Hepatic stellate cell (primary cell): ENCODE measurements at regions not wholly inside any gene's neighbourhood (a gene's known extent, or its start where the extent isn't known, plus 50 kb on each side); places are given as distances from the start of the nearest gene placed in this dataset.
"Not testable (repeated sequence)": the region's sequence is repeated elsewhere in the genome, so short reads cannot be mapped to it uniquely, and the experiment has no call there.

ENCODE experiments used
- DNase-seq: peaks from one replicate; pipeline ENCODE4 v3.0.0; 2011; ENCODE audit warnings: low spot score

DNA sequence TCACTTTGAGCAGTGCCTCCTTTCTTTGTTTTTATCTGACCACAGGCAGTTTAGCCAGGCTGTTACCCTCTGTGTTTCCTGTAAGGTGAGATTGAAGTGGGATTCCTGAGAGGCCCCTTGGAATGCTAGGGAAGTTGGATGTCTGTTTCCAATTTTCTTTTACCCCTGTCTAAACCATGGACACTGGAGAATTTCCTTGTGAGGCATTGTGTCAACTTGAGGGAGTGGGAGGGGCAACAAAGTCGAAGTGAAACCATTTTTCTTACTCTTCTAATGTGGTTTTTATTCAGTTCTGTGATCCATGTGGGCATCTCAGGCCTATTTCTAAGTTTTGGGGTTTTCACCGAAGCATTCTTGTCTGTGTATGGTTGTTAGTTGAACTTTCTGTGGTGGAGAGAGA, 296.1 kb upstream of the UGT8 start:
- DNase-seq = no peak

DNA sequence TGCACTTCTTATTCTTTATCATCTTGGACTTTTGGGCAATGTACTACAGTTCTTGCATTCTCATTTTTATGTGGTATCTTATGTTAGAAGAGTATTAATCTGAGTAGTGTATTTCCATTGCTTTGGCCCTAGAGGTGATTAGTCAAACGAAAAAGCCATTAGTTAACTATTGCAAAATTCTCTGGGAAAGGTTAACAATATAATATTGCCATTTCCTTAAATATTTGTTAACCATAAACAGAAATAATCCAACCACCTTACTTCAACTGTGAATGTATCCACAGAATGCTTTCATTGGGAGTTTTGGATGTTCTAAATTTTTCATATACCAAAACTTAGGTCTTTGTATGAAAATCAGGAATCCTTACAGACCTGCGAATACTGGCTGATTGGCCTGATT, 294.6 kb upstream of the UGT8 start:
- DNase-seq = no peak

DNA sequence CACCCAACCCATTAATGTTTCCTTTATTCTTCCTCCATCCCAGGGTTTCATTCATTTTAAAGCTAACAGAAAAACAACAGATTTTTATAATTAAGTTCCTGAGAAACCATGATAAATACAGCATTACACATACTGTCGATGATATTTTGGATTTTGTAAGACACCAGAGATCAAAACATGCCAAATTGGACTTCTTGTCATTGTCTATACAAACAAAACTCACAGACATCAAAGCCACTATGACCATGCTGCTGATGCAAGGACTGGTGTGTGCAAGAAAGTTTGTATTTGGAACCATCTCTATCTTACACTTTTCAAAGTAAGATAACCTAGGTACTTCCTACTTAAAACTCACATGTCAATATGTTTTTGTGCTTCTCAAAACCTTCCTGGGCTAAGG, 294.0 kb upstream of the UGT8 start:
- no peak for DNase-seq

DNA sequence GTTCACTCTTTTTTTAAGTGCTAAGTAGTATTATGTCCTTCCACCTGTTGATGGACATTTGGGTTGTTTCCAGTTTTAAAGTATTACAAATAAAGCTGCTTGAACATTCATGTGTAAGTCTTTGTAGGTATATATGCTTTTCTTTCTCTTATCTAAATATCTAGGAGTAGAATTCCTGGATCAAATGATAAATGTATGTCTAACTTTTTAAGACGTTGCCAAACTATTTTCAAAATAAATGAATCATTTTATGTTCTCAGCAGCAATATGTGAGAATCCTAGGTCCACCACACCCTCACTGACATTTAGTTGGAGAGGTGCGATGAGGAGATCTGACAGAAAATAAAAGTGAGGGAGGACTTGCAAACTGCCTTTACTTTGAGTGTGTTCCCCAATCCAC, 291.7 kb upstream of the UGT8 start:
- no peak for DNase-seq

DNA sequence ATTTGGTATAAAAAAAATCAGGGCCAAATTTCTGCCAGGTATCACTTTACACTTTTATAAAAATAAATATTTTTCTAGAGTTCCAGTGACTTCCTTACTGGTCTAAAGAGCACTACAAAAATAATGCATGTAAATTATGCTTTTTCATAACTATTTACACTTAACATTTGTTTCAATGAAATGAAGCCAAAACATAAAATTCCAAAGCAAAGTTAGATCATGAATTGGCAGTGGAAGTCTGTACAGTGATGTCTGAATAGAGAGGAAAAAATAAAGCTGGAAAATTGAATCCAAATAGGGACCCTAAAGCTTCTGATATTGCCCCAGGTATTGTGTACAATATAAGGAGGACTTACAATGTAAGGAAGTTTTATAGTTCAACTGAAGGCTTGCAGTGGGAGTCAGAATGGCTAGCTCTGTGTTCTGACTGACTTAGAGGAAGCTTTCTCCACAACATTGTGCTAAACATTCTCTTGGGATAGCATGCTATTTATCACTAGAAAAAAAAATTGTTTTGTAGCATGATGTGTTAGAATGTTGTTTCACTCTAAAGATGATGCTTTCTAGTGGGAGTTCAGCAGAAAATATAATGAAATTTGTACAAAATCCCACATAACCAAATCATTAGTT, 288.2 kb upstream of the UGT8 start:
- DNase-seq = no peak

DNA sequence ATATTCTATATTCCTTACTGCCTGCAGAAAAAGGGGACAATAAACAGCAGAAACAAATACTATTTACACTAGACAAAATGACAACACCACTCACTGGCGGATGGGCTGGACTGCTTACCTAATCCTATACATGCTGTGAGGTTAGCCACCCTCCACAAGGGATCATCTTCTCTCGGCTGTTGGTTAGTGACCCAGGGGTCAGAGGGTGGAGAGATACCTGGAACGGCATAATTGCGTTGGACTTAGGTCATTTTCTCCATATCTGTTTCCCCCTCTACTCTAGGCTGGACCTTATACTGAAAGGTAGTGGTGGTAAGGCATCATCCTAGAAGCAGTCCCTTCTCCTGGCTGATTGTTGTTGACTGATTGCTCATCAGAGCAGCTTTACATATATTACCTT, 286.8 kb upstream of the UGT8 start:
- DNase-seq = no peak

DNA sequence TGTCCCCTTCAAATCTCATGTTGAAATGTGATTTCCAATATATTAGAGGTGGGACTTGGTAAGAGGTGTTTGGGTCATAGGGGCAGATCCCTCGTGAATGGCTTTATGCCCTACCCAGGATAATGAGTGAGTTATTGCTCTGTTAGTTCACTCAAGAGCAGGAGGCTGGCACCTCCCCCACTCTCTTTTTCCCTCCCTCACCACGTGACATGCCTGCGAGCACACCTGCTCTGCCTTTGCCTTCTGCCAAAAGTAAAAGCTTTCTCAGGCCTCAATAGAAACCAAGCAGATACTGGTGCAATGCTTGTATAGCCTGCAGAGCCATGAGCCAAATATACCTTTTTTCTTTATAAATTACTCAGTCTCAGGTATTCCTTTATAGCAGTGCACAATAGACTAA, 286.3 kb upstream of the UGT8 start:
- DNase-seq = no peak

DNA sequence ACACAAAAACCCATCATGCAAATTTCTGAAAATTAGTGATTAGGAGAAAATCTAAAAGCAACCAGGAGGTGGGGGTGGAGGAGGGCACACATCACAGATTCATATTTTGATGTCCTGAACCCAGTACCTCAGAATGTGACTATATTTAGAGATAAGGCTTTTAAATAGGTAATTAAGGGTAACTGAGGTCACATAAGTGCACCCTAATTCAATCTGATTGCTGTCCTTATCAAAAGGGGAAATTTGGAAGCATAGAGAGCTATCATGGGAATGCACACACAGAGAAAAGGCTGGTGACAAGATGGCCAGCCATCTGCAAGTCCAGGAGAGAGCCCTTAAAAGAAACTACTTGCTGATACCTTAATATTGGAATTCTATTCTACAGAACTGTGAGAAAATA, 281.8 kb upstream of the UGT8 start:
- no peak for DNase-seq

DNA sequence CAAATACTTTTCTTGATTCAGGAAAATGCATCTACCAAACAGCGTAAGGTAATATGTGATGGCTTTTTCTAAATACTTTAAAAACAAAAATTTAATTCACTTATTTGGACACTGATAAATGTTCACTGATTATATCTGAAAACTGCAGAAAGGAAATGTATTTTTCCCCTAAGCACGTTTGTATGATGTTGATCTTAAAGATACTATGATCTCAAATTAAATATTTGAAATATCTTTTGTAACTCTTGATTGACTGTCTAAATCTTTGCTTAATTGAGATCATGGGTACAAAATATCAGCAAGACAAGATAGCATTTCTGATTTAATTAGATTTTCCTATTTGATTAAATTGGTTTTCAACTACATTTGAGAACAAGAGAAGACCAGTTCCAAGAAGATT, 281.0 kb upstream of the UGT8 start:
- no peak for DNase-seq

DNA sequence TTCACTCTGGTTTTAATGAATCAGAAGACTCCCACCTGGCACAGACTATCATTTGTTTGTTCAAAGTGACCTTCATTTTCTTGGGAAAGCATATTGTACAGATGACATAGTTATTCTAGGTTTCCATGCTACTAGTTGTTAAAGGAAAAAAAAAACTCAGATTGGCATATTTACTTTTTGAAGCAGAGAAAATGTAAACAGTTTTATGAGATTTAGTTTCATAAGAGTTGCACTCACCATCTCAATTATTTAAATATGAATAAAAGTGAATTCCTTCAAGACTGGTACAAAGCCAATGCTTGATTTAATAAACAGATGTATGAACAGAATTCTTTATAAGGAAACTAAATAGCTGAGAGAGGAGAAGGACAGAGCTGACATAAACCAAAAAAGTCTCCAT, 280.3 kb upstream of the UGT8 start:
- no peak for DNase-seq

DNA sequence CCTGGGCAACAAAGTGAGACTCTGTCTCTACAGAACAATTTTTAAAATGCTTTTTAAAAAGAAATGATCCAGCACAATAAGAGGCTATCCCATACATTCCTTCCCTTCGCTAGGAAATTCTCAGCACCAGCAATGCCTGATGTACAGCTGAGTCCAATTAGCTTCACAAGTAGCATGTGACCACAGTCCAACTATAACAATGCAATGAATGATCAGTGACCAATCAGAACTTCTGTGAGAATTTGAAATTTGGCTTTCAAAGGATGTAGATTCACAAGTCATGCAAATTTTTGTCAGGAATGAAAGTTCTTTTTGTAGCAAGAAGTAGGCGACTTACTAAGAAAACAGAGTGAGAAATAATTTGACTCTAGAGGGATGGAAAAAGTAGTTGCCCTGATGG, 278.5 kb upstream of the UGT8 start:
- DNase-seq = no peak

DNA sequence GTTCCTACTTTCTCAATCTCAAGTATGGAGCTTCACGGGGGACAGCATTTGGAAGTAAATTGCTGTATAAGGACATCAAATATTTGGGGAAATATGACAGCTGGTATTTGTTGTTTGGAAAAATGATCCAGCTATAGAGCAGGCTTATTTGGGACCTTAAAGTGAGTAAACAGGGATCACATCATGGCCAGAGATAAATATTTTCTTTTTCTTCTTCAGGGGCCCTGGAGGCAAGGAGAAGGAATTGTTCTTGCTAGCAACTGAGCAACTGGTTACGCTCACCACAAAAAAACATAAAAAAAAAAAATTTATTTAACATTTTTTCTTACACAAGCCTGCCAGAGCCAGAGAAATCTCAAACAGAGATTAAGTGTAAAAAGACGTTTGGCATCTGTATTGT, 277.2 kb upstream of the UGT8 start:
- no peak for DNase-seq

DNA sequence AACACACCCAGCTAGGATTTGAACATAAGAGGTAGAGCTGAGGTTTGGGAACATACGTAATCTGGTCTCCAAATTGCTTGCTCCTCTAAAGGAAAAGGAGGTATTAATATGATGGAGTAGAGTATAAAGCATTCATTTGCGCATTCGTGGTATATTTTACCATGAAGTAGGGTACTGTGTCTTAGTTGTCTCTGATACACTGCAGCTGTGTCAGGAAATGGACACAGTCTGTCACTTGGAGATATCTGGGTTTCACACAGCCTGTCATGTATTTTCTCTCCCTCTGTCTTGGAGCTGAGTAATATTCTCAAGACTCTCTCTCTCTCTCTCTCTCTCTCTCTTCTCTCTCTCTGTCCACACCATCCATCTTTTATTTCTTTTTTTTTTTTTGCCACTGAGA, 274.8 kb upstream of the UGT8 start:
- no peak for DNase-seq

DNA sequence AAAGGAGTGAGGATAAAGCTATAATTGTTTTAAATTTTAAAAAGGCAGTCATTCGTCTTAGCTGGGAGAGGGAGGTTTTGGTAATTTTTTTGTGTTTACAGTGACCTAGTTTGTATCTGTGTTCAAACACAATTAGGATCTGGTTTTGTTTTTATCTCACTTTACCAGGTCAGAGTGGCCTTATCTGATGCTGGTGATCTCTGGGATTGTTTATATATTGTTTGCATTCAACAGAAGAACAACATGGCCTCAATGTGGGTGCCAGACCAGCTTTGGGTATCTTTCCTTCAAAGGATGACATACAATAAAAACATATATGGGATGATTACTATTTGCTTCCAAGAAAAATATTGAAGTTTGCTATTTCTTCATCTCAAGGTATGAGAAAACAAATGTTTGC, 272.2 kb upstream of the UGT8 start:
- DNase-seq = no peak

DNA sequence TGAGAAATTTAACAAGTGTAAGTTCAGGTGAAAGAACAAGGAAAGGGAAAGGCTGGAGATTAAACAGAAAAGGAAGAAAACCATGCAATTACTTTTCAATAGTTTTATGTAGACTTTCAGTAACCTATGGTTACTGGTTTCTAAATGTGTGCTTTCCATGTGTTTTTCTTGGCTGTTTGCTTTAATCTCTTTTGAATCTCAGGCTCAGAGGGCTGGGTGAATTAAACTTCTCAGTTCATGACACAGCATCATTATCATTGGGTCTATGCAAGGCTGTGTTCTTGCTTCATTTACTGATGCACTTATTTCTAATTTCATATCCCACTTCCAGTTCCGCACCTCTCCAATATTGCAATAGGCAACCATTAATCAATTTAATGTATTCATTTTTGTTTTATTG, 266.5 kb upstream of the UGT8 start:
- DNase-seq = no peak

DNA sequence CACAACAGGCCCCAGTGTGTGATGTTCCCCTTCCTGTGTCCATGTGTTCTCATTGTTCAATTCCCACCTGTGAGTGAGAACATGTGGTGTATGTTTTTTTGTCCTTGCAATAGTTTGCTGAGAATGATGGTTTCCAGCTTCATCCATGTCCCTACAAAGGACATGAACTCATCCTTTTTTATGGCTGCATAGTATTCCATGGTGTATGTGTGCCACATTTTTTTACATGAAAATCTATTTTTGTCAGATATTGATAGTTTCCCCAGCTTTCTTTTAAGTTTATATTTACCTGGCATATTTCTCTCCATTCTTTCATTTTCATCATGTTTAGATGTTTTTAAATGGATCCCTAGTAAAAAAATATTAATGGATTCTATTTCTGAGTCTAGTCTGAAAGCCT, 264.2 kb upstream of the UGT8 start:
- not testable (repeated sequence) for DNase-seq

DNA sequence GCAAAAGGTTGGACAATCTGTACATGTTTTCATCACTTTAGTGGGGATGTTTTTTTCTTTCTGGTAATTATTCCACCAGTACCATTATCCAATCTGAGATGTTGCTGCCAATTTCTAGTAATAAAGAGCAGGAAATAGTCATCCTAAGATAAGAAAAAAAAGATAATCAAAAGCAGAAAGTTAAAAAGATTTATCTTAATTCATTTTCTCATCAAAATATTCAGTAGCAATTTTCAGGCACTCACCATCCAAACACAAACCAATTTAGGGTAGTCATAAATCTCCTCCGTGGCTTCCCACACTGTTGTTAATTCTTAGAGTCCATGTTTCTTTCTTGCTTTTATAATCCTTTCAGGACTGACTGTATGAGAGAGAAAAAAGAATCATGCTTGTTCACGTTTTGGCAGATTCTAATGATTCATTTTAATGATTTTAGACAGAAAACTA, 263.7 kb upstream of the UGT8 start:
- DNase-seq = no peak

DNA sequence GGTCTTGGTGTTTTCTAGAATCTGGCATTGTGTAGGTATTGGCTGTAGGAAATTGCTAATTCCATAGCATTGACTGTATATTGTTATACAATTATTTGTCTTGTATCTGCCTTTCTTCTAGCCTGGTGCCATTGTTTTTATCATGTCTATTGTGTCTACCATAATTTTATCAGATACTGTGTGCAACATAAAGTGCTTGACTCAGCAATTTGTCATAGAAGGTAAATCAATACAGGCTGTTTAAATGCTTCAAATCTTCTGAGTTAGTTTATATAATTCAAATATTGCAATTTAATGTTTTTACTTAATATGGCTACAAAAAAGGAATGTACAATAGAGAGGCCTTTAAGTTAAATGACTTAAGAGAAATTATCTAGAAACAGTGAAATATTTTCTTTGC, 263.3 kb upstream of the UGT8 start:
- DNase-seq = no peak

DNA sequence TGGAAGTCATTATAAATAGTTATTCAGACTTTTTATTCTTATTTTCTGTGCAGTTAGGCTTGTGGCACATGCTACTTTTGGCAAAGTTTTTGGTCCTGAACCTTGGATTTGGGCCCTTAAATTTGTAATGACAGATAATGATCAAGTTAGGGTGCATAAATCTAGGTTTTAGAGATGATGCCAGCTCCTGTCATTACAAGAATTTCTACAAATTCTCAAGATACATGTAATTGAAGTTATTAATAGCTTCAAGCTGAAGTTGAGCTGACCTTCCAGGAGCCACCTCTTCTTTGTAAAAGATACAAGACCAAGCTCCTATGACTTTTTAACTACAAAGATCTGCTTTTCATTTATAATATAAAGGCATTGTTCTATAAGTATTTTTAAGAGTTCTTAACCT, 255.6 kb upstream of the UGT8 start:
- no peak for DNase-seq

DNA sequence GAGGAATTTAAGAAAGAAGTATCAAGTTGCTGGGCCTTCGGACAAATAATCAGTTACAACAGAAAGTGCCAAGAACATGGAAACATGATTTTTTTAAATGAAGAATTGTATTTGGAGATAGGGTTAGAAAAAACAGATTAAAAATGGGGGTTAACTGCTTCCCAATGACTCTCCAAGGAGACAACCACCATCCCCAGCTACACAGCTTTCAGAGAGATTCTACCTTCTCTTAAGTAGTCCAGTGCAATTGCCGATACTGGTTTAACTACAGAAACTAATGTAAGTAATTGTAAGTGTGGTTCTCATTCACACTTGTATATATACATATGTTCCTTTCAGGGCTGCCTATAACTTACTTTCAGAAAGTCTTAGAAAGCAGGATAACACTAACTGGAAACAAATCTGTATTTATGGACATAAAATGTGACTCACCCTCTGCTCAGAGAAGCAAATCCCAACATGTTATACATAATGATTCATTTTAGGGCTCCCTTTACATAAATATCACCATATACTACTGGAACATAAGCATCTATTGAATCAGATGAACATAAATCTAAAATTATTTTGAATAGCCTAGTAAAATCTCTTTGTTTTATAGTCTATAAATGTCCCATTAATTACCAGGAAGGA, 248.9 kb upstream of the UGT8 start:
- no peak for DNase-seq

DNA sequence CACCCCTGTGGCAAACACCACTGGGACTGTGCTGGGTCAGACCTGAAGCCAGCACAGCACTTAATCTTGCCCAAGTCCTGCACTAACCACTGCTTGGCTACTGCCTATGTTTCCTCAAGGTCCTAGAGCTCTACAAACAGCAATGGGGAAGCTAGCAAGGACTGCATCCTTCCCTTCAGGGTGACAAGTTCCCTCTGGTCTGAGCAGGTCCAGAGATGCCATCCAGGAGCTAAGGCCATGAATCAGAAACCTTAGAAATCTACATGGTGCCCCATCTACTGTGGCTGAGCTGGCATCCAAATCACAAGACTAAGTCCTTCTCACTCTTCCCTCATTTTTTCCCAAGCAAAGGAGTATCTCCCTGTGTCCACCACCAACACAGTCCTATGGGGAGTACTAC, 239.7 kb upstream of the UGT8 start:
- no peak for DNase-seq

DNA sequence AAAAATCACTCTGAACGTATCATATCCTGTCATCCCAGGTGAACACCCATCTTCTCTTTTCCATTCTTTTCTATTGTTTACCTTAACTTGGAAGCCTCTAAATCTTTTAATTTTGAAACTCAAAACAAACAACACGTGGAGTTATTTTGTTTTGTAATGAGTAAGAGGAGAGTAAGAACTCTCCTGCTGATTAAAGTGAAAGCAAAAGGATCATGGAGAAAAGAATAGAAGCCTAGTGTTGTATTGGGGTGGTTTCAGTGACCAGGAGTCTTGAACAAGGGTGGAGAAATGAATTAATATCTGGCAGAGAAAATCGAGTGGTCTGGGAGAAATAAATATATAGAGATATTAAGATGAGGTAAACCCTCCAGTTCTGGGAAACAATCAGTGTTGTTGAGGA, 237.4 kb upstream of the UGT8 start:
- no peak for DNase-seq

DNA sequence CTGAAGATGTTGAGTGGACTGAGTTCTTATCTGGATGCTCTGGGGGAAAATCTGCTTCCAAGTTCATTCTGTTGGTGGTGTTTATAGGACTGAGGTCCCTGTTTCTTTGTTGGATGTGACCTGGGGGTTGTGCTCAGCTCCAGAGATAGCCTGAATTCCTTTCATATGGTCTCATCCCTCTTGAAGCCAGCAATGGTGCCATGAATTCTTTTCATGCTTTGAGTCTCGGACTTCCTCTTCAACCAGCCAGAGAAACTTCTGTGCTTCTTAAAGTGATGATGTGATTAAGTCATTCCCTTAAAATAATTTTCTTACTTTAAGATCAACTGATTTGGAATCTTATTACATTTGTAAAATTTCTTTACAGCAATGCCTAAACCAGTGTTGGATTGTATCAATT, 233.8 kb upstream of the UGT8 start:
- DNase-seq = peak; percentile 48

DNA sequence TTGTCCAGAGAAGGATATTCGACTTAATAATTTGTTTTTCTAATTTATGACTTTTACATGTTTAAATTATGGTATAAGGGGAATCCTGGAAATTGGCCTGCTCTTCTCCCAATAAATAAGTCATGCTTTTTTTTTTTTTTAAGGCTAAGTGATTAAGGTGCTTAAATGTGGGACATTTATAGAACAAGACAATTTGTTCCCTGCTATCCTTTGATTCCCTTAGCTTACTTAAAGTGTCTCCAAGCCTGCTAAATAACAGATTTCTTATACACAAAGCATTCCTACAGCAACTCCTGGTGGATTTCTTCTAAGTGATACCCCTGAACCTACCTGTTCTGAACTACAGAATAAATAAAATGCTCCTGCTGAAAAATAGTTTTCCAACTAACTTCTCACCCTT, 233.0 kb upstream of the UGT8 start:
- DNase-seq = no peak

DNA sequence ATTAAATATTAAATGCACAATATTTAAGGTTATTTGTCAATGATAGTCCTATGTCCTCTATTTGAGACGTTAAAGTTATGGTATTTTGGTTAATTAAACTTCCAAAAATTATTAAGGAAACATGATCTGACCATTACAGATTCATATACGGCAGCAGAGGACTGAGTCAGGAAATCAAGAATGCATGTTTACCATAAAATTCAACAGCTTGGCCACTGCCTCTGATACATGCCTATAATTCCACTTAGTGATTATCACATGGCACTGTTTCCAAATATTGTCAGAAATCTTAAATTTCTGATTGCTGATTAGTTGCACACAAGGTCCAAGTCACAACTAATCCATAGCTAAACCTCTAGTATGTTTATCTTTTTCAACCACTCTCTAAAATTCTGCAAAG, 232.2 kb upstream of the UGT8 start:
- no peak for DNase-seq
